Vagina (tissue), 2 donors: ENCODE measurements at regions not wholly inside any gene's neighbourhood (a gene's known extent, or its start where the extent isn't known, plus 50 kb on each side); places are given as distances from the start of the nearest gene placed in this dataset.

Source experiments
- CTCF ChIP-seq, 3 experiments: fragments of 450-650 bp in 2 of 3; fragments of 200-600 bp in 1 of 3; sonication (generic) in 1 of 3; IDR thresholded peaks; one replicate each; pipeline ENCODE4 v1.5.1; 2017 to 2019; ENCODE audit warnings: antibody characterized with exemption in 3 of 3, mild to moderate bottlenecking in 2 of 3, moderate library complexity in 2 of 3
- POLR2AphosphoS5 ChIP-seq, 2 donors: sonication (generic); formaldehyde crosslinking; IDR thresholded peaks; one replicate each; pipeline ENCODE4 v1.9.0; 2017; ENCODE audit warnings: antibody characterized with exemption in 2 of 2, mild to moderate bottlenecking in 2 of 2, low read depth in 1 of 2; ENCODE audit not compliant: insufficient read depth in 1 of 2

GRCh38 chr2:239621611-239622010 is 220.8 kb upstream of the HDAC4 start:
- TF ChIP-seq CTCF (IDR thresholded peaks at IDR 0.05) = no peak
- TF ChIP-seq POLR2AphosphoS5 (IDR thresholded peaks at IDR 0.05; ENCODE audit: insufficient read depth in 1 of 2, low read depth in 1 of 2) = no peak
